NCI-H526 (cell line): ENCODE measurements at regions not wholly inside any gene's neighbourhood (a gene's known extent, or its start where the extent isn't known, plus 50 kb on each side); places are given as distances from the start of the nearest gene placed in this dataset.
"Not testable (repeated sequence)": the region's sequence is repeated elsewhere in the genome, so short reads cannot be mapped to it uniquely, and the experiment has no call there.

Experiments used
- DNase-seq, 2 experiments: peaks; one replicate each; lab custom pipeline; 2025; lab: John Stamatoyannopoulos, UW

GRCh38 chr4:71210823-71211222, 128.0 kb upstream of the SLC4A4 start:
- DNase-seq = no peak

GRCh38 chr4:71211748-71212147, 127.1 kb upstream of the SLC4A4 start:
- no peak for DNase-seq

GRCh38 chr4:71212216-71212615, 126.6 kb upstream of the SLC4A4 start:
- DNase-seq = no peak

- DNase-seq = no peak
These were observed 124.2 kb upstream of the SLC4A4 start for GRCh38 chr4:71214578-71214977.

- no peak for DNase-seq
These were observed 122.4 kb upstream of the SLC4A4 start for GRCh38 chr4:71216316-71216959.

- no peak for DNase-seq
These were observed 121.1 kb upstream of the SLC4A4 start for GRCh38 chr4:71217688-71218087.

GRCh38 chr4:71220848-71221247, 118.0 kb upstream of the SLC4A4 start:
- not testable (repeated sequence) for DNase-seq

GRCh38 chr4:71221510-71222466, 117.0 kb upstream of the SLC4A4 start:
- DNase-seq = no peak

- no peak for DNase-seq
These were observed 116.2 kb upstream of the SLC4A4 start for GRCh38 chr4:71222661-71223060.

- DNase-seq = peak; percentile 7 to 23
These were observed 109.1 kb upstream of the SLC4A4 start for GRCh38 chr4:71229477-71230270.

- DNase-seq = no peak
These were observed 108.3 kb upstream of the SLC4A4 start for GRCh38 chr4:71230271-71231128.

GRCh38 chr4:71231129-71232055, 107.4 kb upstream of the SLC4A4 start:
- no peak for DNase-seq

- no peak for DNase-seq
These were observed 106.8 kb upstream of the SLC4A4 start for GRCh38 chr4:71232056-71232430.

GRCh38 chr4:71232846-71233245, 106.0 kb upstream of the SLC4A4 start:
- no peak for DNase-seq

- no peak for DNase-seq
These were observed 103.3 kb upstream of the SLC4A4 start for GRCh38 chr4:71235311-71236201.

- no peak for DNase-seq
These were observed 102.6 kb upstream of the SLC4A4 start for GRCh38 chr4:71236226-71236625.

- no peak for DNase-seq
These were observed 101.2 kb upstream of the SLC4A4 start for GRCh38 chr4:71237641-71238040.

- DNase-seq = no peak
These were observed 99.5 kb upstream of the SLC4A4 start for GRCh38 chr4:71239365-71239764.

- no peak for DNase-seq
These were observed 98.7 kb upstream of the SLC4A4 start for GRCh38 chr4:71240094-71240493.
